MM.1S (cell line): ENCODE measurements at regions not wholly inside any gene's neighbourhood (a gene's known extent, or its start where the extent isn't known, plus 50 kb on each side); places are given as distances from the start of the nearest gene placed in this dataset.

Experiments used
- EZH2 ChIP-seq: fragments of 300-600 bp; sonication (generic); optimal IDR thresholded peaks from 2 replicates; pipeline ENCODE3; 2017; ENCODE audit warnings: low read depth, mild to moderate bottlenecking, antibody characterized with exemption, low read length, mixed read lengths
- EZH2phosphoT487 ChIP-seq: fragments of 300-600 bp; sonication (generic); IDR thresholded peaks from 2 replicates; pipeline ENCODE4 v1.6.1; 2018; ENCODE audit warnings: antibody characterized with exemption, low read length
- TF ChIP-seq, protein P1 (sequence below): fragments of 300-600 bp; sonication (generic); IDR thresholded peaks from 2 replicates; pipeline ENCODE4 v1.5.1; 2016; ENCODE audit warnings: antibody characterized with exemption, low read length, mixed read lengths

DNA sequence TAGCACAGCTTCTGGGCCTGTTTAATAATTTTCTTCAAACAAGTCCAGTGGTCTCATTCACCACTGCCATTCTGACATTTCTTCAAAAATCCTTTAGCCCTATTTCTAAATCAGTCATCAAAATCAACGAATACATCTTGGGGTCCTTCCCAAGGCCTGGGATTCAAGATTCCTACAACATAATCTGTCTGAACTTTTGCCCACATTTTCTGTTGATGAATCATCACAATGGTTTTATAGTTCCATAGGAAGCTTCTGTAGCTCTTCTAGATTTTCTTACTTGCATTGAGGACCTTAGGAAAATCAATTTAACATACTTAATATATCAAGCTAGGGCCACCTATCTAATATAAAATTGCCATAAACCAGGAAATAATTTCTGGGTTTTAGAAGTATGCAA is 811.8 kb upstream of the ACVR2A start:
- TF ChIP-seq EZH2 (no peak), EZH2phosphoT487 (no peak)
- TF ChIP-seq, protein P1, sequence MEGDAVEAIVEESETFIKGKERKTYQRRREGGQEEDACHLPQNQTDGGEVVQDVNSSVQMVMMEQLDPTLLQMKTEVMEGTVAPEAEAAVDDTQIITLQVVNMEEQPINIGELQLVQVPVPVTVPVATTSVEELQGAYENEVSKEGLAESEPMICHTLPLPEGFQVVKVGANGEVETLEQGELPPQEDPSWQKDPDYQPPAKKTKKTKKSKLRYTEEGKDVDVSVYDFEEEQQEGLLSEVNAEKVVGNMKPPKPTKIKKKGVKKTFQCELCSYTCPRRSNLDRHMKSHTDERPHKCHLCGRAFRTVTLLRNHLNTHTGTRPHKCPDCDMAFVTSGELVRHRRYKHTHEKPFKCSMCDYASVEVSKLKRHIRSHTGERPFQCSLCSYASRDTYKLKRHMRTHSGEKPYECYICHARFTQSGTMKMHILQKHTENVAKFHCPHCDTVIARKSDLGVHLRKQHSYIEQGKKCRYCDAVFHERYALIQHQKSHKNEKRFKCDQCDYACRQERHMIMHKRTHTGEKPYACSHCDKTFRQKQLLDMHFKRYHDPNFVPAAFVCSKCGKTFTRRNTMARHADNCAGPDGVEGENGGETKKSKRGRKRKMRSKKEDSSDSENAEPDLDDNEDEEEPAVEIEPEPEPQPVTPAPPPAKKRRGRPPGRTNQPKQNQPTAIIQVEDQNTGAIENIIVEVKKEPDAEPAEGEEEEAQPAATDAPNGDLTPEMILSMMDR: no peak
